ENCODE measurements at regions not wholly inside any gene's neighbourhood (a gene's known extent, or its start where the extent isn't known, plus 50 kb on each side); places are given as distances from the start of the nearest gene placed in this dataset.
"Not testable (repeated sequence)": the region's sequence is repeated elsewhere in the genome, so short reads cannot be mapped to it uniquely, and the experiment has no call there.

- no peak for DNase-seq
Observed at GRCh38 chr6:14585689-14586088, 468.1 kb downstream of the CD83 start.

GRCh38 chr6:14589175-14589574 is 471.6 kb downstream of the CD83 start:
- no peak for DNase-seq

- no peak for DNase-seq
Observed at GRCh38 chr6:14590586-14590985, 473.0 kb downstream of the CD83 start.

- no peak for DNase-seq
Observed at GRCh38 chr6:14591998-14592397, 474.4 kb downstream of the CD83 start.

- DNase-seq, result no peak
Observed at GRCh38 chr6:14593286-14593685, 475.7 kb downstream of the CD83 start.

GRCh38 chr6:14595751-14596150 is 478.2 kb downstream of the CD83 start:
- DNase-seq, result no peak

- DNase-seq, result no peak
Observed at GRCh38 chr6:14596410-14596809, 478.8 kb downstream of the CD83 start.

GRCh38 chr6:14597090-14597489 is 479.5 kb downstream of the CD83 start:
- DNase-seq, result no peak

- no peak for DNase-seq
Observed at GRCh38 chr6:14598017-14598864, 480.7 kb downstream of the CD83 start.

GRCh38 chr6:14600306-14600705 is 482.7 kb downstream of the CD83 start:
- DNase-seq, result not testable (repeated sequence)

- no peak for DNase-seq
Observed at GRCh38 chr6:14601490-14601889, 483.9 kb downstream of the CD83 start.

GRCh38 chr6:14606353-14606752 is 488.8 kb downstream of the CD83 start:
- DNase-seq, result no peak

- DNase-seq, result no peak
Observed at GRCh38 chr6:14610141-14610540, 492.6 kb downstream of the CD83 start.

GRCh38 chr6:14612016-14612980 is 494.7 kb downstream of the CD83 start:
- no peak for DNase-seq

GRCh38 chr6:14614631-14615030 is 497.1 kb downstream of the CD83 start:
- DNase-seq, result no peak

- no peak for DNase-seq
Observed at GRCh38 chr6:14616656-14617055, 499.1 kb downstream of the CD83 start.

- DNase-seq, result peak; percentile 9
Observed at GRCh38 chr6:14618759-14619418, 501.3 kb downstream of the CD83 start.

- no peak for DNase-seq
Observed at GRCh38 chr6:14619419-14619781, 501.8 kb downstream of the CD83 start.

GRCh38 chr6:14620522-14620921 is 502.9 kb downstream of the CD83 start:
- DNase-seq, result no peak

- no peak for DNase-seq
Observed at GRCh38 chr6:14621518-14621917, 503.9 kb downstream of the CD83 start.

- DNase-seq, result no peak
Observed at GRCh38 chr6:14622085-14622484, 504.5 kb downstream of the CD83 start.

- no peak for DNase-seq
Observed at GRCh38 chr6:14622909-14623505, 505.4 kb downstream of the CD83 start.
